ENCODE measurements at regions not wholly inside any gene's neighbourhood (a gene's known extent, or its start where the extent isn't known, plus 50 kb on each side); places are given as distances from the start of the nearest gene placed in this dataset.

GRCh38 chr1:184900507-184900906, 73.8 kb downstream of the NIBAN1 start:
- no peak for TF ChIP-seq CTCF (IDR thresholded peaks at IDR 0.05; ENCODE audit: low read depth, low read length)
- no peak for TF ChIP-seq EZH2phosphoT487 (IDR thresholded peaks at IDR 0.05; ENCODE audit: low read depth)
